Mucosa of rectum (tissue), 2 donors: ENCODE measurements at regions not wholly inside any gene's neighbourhood (a gene's known extent, or its start where the extent isn't known, plus 50 kb on each side); places are given as distances from the start of the nearest gene placed in this dataset.

Experiments used
- H3K27ac ChIP-seq, 2 donors: one replicate each; pipeline ENCODE4 v1.7.0; 2013; ENCODE audit warnings: inconsistent platforms in 2 of 2, low read depth in 2 of 2, low read length in 2 of 2
- H3K27me3 ChIP-seq, 2 donors: one replicate each; pipeline ENCODE4 v1.7.0; 2013; ENCODE audit warnings: low read length in 2 of 2; ENCODE audit not compliant: control insufficient read depth in 2 of 2, insufficient read depth in 2 of 2
- H3K36me3 ChIP-seq, 2 donors: one replicate each; pipeline ENCODE4 v1.7.0; 2013; ENCODE audit warnings: low read length in 2 of 2; ENCODE audit not compliant: control insufficient read depth in 2 of 2, insufficient read depth in 2 of 2
- H3K4me1 ChIP-seq, 2 donors: one replicate each; pipeline ENCODE4 v1.7.0; 2013; ENCODE audit warnings: low read length in 2 of 2, mild to moderate bottlenecking in 1 of 2; ENCODE audit not compliant: control insufficient read depth in 2 of 2, insufficient read depth in 2 of 2
- H3K4me3 ChIP-seq, 2 donors: one replicate each; pipeline ENCODE4 v1.7.0; 2013; ENCODE audit warnings: low read length in 2 of 2
- H3K9ac ChIP-seq, 2 donors: one replicate each; pipeline ENCODE4 v1.7.0; 2013; ENCODE audit warnings: low read length in 2 of 2, low read depth in 1 of 2, mild to moderate bottlenecking in 1 of 2
- H3K9me3 ChIP-seq, 2 donors: one replicate each; pipeline ENCODE4 v1.7.0; 2013; ENCODE audit warnings: low read length in 2 of 2; ENCODE audit not compliant: control insufficient read depth in 2 of 2
- donor health status: healthy.
- donor health status: Normal muscosa, but diverticular disease.

- H3K4me1 ChIP-seq = no peaks in the 10 kb centered on the region
- no peak overlapping the region for H3K9ac ChIP-seq
- H3K27ac ChIP-seq = no peak overlapping the region
- H3K4me3 ChIP-seq = no peak overlapping the region
- H3K36me3 ChIP-seq = no peaks in the 10 kb centered on the region
- H3K27me3 ChIP-seq = no peaks in the 10 kb centered on the region
- H3K9me3 ChIP-seq = no peaks in the 10 kb centered on the region
Observed at GRCh38 chr7:18196638-18197037, 169.0 kb upstream of the PRPS1L1 start.

GRCh38 chr7:18198868-18199267, 171.2 kb upstream of the PRPS1L1 start:
- Histone ChIP-seq H3K9me3 (no peaks in the 10 kb centered on the region), H3K9ac (no peak overlapping the region), H3K4me3 (no peak overlapping the region), H3K36me3 (no peaks in the 10 kb centered on the region), H3K27ac (no peak overlapping the region), H3K4me1 (no peaks in the 10 kb centered on the region), H3K27me3 (no peaks in the 10 kb centered on the region)

- H3K9me3 ChIP-seq = no peaks in the 10 kb centered on the region
- H3K9ac ChIP-seq = no peak overlapping the region
- no peak overlapping the region for H3K4me3 ChIP-seq
- no peaks in the 10 kb centered on the region for H3K27me3 ChIP-seq
- no peaks in the 10 kb centered on the region for H3K4me1 ChIP-seq
- no peak overlapping the region for H3K27ac ChIP-seq
- H3K36me3 ChIP-seq = no peaks in the 10 kb centered on the region
Observed at GRCh38 chr7:18200266-18200665, 172.6 kb upstream of the PRPS1L1 start.

GRCh38 chr7:18200855-18201254, 173.2 kb upstream of the PRPS1L1 start:
- Histone ChIP-seq H3K27ac (no peak overlapping the region), H3K9me3 (no peaks in the 10 kb centered on the region), H3K27me3 (no peaks in the 10 kb centered on the region), H3K4me3 (no peak overlapping the region), H3K9ac (no peak overlapping the region), H3K4me1 (no peaks in the 10 kb centered on the region), H3K36me3 (no peaks in the 10 kb centered on the region)

- Histone ChIP-seq H3K27ac (no peak overlapping the region), H3K36me3 (no peaks in the 10 kb centered on the region), H3K27me3 (no peaks in the 10 kb centered on the region), H3K9me3 (no peaks in the 10 kb centered on the region), H3K9ac (no peak overlapping the region), H3K4me3 (no peak overlapping the region), H3K4me1 (no peaks in the 10 kb centered on the region)
Observed at GRCh38 chr7:18201350-18201749, 173.7 kb upstream of the PRPS1L1 start.

GRCh38 chr7:18202315-18203045, 174.8 kb upstream of the PRPS1L1 start:
- Histone ChIP-seq H3K9ac (no peak overlapping the region), H3K4me3 (no peak overlapping the region), H3K4me1 (no peaks in the 10 kb centered on the region), H3K27ac (no peak overlapping the region), H3K27me3 (no peaks in the 10 kb centered on the region), H3K9me3 (no peaks in the 10 kb centered on the region), H3K36me3 (no peaks in the 10 kb centered on the region)

GRCh38 chr7:18206331-18206730, 178.7 kb upstream of the PRPS1L1 start:
- H3K4me1 ChIP-seq = no peaks in the 10 kb centered on the region
- H3K36me3 ChIP-seq = no peaks in the 10 kb centered on the region
- no peak overlapping the region for H3K4me3 ChIP-seq
- H3K27ac ChIP-seq = no peak overlapping the region
- no peak overlapping the region for H3K9ac ChIP-seq
- H3K27me3 ChIP-seq = no peaks in the 10 kb centered on the region
- H3K9me3 ChIP-seq = no peaks in the 10 kb centered on the region

- H3K4me1 ChIP-seq = no peaks in the 10 kb centered on the region
- no peaks in the 10 kb centered on the region for H3K9me3 ChIP-seq
- no peak overlapping the region for H3K4me3 ChIP-seq
- no peak overlapping the region for H3K9ac ChIP-seq
- H3K27ac ChIP-seq = no peak overlapping the region
- H3K27me3 ChIP-seq = no peaks in the 10 kb centered on the region
- H3K36me3 ChIP-seq = no peaks in the 10 kb centered on the region
Observed at GRCh38 chr7:18208921-18209320, 181.3 kb upstream of the PRPS1L1 start.

- Histone ChIP-seq H3K9ac (no peak overlapping the region), H3K36me3 (no peaks in the 10 kb centered on the region), H3K9me3 (no peaks in the 10 kb centered on the region), H3K27ac (no peak overlapping the region), H3K4me1 (no peaks in the 10 kb centered on the region), H3K27me3 (no peaks in the 10 kb centered on the region), H3K4me3 (no peak overlapping the region)
Observed at GRCh38 chr7:18210377-18210776, 182.7 kb upstream of the PRPS1L1 start.

- Histone ChIP-seq H3K9ac (no peak overlapping the region), H3K4me1 (no peaks in the 10 kb centered on the region), H3K36me3 (no peaks in the 10 kb centered on the region), H3K27me3 (no peaks in the 10 kb centered on the region), H3K4me3 (no peak overlapping the region), H3K9me3 (no peaks in the 10 kb centered on the region), H3K27ac (no peak overlapping the region)
Observed at GRCh38 chr7:18210788-18211187, 183.1 kb upstream of the PRPS1L1 start.

- H3K9ac ChIP-seq = no peak overlapping the region
- H3K4me3 ChIP-seq = no peak overlapping the region
- H3K4me1 ChIP-seq = no peaks in the 10 kb centered on the region
- H3K27ac ChIP-seq = no peak overlapping the region
- H3K9me3 ChIP-seq = no peaks in the 10 kb centered on the region
- no peaks in the 10 kb centered on the region for H3K27me3 ChIP-seq
- no peaks in the 10 kb centered on the region for H3K36me3 ChIP-seq
Observed at GRCh38 chr7:18212308-18212707, 184.7 kb upstream of the PRPS1L1 start.
